Fibroblast of the conjunctiva (primary cell): ENCODE measurements at regions not wholly inside any gene's neighbourhood (a gene's known extent, or its start where the extent isn't known, plus 50 kb on each side); places are given as distances from the start of the nearest gene placed in this dataset.

Source experiments
- DNase-seq: peaks from one replicate; pipeline ENCODE4 v3.0.0-alpha.2; 2010; ENCODE audit warnings: low read depth

DNA sequence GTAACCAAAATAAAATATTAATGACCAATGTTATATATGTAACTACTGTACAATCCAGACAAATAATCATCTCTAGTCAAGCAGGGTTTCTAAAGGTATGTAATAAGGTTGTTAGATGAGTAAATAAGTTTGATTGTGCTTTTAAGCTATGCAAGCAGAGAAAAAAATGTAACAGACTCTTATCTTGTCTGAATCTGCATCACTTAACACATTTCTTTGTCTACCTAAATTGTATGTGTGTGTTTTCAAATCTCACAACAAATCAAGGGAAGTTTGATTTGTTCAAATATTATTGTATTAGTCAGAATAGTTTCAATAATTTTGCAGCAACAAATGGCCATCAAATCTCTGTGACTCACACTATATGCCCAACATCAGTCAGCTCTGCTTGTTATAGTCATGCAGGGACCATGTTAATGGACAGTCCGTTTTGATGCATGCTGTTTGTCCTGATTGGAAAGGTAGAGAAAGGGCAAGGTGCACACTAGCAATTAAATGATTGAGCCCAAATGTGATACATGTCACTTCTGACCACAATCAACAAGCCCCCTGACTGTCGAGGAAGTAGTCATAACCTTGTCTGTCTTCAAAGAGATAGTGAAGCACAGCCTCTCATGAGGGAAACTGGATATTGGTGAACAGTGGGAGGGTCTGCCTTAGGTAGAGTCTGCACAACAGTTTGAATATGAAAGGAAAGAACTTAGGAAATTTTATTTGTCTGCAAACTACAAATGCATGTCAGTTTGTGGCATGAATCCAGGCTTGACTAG is 349.4 kb upstream of the SATB1 start:
- DNase-seq = no peak

- DNase-seq = no peak
Observed at GRCh38 chr3:18772699-18773305, 347.7 kb upstream of the SATB1 start.

DNA sequence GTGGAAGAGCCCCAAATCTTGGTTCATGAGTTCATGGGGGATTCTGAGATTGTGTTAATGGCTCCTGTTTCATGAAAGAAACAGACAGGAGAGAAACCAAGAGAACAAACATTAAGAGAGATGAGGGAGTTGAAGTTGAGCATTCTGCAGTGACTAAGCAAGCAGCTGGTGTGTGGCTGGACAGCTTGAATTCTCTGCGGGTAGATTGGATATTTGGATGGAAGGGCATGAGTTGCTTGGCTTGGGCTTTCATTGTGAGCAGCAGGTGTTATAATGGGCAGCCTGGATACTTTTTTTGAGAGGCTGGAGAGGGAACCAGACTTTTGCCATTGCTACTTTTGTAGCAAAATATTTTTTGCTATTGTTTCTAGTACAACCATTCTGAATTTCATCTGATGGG is 346.8 kb upstream of the SATB1 start:
- DNase-seq = no peak

DNA sequence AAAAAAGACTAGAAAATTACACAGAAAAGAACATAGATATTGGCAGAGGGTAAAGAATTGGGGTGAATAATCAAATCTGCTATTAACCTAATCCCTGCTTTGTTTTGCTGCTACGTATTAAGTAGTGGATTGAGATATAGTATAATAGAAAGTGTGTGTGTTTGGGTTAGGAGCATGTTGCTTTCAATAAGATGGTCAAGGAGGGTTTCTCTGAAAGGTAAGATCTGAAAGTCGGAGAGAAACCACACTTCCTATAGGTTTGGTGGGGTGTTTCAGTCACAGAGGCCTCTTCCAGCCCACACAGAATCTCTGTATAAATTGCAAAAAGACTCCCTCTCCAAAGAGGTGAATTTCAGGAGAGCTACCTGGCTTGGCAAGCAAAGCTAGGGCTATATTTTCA is 345.7 kb upstream of the SATB1 start:
- DNase-seq = no peak

GRCh38 chr3:18767756-18768303 is 342.7 kb upstream of the SATB1 start:
- DNase-seq = no peak

DNA sequence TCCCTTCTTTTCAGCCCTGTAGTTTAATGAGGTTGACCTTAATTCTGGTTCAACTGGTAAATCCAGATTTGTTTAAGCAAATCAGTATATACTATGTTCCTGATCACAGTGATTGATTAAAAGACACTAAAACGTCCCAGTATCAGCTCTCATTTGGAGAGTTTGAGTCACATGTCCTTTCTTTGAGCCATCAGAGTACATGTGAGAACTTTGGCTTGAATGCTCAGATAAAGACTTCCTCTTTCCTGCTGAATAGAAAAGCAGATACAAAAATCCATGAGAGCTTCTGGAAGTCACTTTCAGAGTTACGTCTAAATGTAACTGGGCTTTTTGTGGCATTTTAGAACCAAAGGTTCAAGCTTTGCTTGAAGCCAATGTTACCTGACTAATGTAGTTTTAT is 341.8 kb upstream of the SATB1 start:
- no peak for DNase-seq

DNA sequence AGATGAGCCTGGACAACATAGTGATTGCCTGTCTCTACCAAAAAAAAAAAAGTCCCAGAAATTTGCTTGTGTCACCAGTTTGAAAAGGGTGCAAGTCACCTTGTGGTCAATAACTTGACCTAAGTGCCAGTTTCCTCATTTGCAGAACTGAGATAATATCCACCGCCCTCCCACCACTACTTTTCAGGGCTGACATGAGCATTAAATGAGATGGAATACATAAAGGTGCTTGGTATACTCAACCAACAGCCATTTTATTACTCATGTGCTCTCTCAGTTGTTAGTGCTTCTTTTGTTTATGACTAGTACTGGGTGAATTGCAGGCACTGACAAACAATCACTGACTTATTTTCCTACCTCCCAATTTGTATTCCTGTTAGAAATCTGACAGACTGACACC is 340.5 kb upstream of the SATB1 start:
- DNase-seq = no peak

GRCh38 chr3:18765161-18765560 is 340.0 kb upstream of the SATB1 start:
- DNase-seq = no peak

DNA sequence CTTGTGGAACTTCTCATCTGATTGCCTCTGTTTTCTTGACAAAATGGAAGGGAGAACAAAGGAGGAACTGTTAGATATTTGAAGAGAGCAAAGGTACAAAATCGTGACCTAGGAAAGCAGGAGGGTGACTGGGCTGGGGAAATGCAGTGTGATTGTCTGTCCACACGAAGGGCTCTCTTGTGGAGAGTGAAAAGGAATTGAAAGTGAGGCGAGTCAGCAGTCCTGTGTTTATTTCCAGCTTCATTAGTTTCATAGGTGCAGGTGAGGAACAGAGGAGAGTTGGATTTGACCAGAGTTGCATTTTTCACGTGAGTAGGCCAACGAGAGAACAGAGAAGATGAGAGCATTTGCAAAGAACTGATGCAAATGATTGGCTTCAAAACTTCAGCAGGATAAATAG is 336.4 kb upstream of the SATB1 start:
- no peak for DNase-seq

DNA sequence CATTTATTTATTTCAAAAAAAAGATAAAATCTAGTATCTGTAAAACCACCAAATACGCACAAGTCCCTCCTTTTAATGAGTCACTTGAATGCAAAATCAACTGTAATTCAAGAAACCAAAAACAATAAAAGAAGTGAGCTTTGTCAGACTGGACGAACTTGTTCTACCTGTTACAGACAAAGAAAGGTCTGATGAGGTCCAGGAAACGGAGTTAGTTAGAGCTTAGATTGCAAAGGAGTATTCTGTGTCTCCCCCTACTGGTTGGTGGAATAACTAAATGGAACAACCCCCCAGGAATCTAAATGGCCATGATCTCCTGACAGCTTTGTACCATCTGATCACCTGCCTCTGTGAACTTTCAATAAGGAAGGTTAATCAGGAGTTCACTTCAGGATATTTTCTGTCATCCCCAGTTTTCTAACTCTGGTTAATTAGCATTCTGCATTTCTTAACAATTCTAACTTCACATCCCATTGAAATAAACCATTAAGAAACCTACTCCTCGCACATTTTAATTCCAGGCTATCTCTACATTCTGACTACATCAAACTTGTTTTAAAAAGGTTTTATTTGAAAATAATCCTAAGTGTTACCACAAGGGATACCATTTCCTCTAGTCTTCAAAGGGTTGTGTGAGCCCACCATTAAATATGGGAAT is 333.0 kb upstream of the SATB1 start:
- DNase-seq = peak; percentile 2

GRCh38 chr3:18757476-18757875 is 332.3 kb upstream of the SATB1 start:
- DNase-seq = no peak

GRCh38 chr3:18752273-18752934 is 327.3 kb upstream of the SATB1 start:
- no peak for DNase-seq

DNA sequence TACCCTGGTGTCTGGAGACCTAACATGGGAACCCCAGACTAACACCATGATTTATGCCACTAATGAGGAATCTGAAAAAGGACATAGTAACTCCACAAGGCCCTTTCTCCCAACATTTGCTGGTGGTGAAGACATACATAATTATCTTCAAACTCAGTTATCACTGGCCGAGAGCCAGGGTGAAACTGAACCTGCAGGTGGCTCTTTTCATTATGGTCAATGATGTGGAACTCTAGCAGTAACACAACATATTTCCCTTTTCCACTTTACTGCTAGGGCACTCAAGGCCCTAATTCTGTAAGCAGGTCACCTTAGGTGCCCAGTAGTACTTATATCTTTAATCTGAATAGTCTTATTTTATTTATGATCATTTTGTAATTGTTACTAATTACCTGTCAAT is 326.4 kb upstream of the SATB1 start:
- DNase-seq = no peak

- DNase-seq = no peak
Observed at GRCh38 chr3:18747383-18747782, 322.2 kb upstream of the SATB1 start.

DNA sequence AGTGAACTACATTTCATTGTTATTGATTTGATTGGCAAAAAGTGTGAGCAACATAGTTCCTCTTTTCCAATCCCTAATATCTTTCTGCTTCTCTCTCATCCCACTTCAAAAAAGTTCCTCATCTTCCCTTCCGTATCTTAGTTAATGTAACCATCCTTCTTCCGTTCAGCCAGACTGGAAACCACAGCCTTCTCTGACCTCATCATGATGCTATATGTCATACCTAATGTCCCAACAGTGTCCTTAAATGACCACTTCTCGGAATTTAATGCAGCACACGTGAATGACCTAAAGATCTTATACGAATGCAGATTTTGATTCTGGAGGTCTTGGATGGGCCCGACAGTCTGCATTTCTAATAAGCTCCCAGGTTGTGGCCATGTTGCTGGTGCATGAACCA is 320.3 kb upstream of the SATB1 start:
- DNase-seq = no peak

DNA sequence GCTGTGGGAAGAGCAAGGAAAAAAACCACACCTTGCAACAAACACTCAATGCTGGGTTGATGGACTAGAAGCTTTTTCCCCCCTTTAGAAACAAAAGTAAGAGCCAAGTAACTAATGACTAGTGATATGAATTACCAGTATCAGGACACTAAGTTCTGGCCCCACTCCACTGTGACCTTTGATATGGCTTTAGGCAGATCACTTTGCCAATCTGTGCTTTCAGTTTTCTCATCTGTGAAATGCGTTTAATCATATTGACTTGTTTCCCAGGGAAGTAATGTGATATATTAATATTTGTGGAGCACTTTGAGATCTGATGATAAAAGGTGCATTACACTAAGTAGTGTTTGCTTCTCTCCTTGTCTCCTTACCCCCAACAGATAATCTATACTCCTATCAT is 319.3 kb upstream of the SATB1 start:
- DNase-seq = no peak

- no peak for DNase-seq
Observed at GRCh38 chr3:18743761-18744160, 318.6 kb upstream of the SATB1 start.

DNA sequence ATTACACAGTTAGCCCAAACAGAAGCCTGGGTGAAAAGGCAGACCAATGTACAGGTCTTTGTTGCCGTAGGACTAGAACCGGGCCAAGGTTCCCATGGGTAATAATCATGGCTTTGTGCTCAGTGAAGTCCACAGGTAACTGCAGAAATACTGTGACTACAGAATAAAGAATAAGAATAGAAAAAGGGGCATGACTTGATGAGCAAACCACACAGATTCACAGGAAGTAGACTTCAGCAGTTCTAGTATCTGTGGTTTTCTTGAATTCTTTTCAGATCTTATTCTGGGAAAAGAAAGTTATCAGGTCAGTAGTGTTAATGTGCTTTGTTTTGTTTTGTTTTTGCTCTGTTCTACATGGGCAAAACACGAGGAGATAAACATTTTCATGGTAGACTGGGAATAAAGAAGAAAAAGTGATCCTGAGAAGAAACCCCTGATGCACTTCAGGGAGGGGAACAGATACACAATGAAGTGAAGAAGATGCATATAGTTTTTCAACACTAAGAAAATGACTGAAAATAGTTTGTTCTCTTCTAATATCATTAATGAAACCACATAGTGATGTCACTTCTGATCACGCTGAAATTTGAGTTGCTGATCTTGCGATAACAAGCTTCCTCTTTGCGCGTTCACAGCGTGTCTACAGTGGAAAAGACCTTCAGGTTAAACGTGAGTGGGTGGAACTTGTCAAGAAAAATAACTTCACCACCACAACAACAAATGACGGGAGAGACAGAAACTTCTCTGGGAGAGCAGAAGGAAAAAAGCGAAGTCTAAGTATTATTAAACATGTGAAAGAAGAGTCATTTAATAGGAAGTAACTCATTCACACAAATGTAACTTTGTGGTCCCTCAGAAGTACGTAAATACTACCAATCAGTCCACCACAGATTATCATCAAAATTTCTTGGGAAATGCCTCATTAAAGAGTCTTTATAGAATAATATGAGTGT is 315.8 kb upstream of the SATB1 start:
- DNase-seq = no peak

DNA sequence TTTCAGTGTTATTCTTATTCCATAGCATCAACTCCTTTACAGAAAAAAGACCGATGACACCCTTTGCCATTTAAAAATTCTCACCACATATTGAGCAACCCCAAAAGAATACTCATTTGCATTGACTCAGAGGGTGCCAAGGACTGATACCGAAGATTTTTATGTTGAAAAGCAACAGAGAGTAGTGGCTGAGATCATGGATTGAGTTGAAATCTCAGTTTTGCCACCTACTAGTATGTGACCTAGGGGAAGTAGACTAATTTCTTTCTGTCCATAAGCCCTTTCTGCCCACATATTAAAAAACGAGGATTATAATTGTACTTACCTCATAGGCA is 313.9 kb upstream of the SATB1 start:
- no peak for DNase-seq

DNA sequence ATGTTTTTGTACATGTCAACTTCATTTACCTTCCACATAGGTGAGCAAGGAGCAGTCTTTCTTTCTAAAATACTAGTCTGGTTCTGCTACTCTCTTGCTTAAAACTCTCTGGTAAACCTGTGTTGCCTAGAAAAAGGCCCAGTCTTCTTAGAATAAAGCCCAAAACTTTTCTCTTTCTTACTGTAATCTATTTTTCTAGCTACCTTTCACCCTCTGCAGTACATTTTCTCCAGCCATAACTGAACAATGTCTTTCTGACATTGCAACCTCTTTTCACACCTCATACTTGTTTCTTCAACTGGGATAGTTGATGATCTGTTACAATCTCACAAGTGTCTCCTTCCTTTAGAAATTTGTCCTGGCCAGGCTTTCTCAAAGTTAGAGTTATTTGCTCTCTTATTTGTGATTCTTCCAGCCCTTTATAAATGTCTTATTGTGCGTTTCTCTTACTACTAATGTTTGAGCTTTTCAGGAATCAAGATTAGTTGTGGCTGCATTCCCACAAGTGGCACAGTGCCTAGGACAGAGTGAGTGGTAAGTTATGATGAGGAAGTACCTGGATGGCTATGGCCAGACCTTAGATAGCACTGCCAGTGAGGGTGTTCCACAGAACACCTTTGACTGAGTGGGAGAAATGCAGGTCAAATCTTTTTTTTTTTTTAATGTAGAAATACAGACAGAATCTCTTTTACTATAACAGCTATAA is 313.4 kb upstream of the SATB1 start:
- no peak for DNase-seq

DNA sequence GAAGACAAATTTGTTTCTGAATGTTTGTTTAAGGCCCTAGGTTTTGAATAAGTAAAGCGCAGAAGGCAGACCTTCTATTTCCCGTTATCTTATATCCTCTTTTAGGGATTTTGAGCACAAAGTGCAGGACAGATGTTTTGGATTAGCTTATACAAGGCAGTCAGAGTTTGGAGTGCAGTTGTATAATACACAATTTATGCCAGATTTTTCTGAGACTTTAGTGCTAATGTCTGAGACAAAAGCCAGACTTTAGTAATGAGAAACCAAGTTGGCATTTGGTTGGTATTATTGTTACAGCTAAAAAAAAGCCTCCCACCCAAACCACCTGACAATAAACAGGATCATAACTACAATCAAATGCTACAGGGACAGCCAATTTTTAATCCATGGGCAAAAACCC is 309.9 kb upstream of the SATB1 start:
- DNase-seq = no peak
